SKM-1 treated with dmso at 0.1 percent for 144 hours (cell line): ENCODE measurements at regions not wholly inside any gene's neighbourhood (a gene's known extent, or its start where the extent isn't known, plus 50 kb on each side); places are given as distances from the start of the nearest gene placed in this dataset.

Experiments used
- DNase-seq: peaks from one replicate; lab custom pipeline; 2025; ENCODE audit not compliant: unreplicated experiment; lab: John Stamatoyannopoulos, UW

GRCh38 chr6:17047889-17048288 lies 54.0 kb upstream of the STMND1 start:
- DNase-seq: no peak

- DNase-seq: no peak
Observed at GRCh38 chr6:17045581-17046322, 56.1 kb upstream of the STMND1 start.

GRCh38 chr6:17043148-17043522 lies 58.7 kb upstream of the STMND1 start:
- no peak for DNase-seq

- no peak for DNase-seq
Observed at GRCh38 chr6:17042422-17043147, 59.3 kb upstream of the STMND1 start.

- DNase-seq: no peak
Observed at GRCh38 chr6:17039266-17039665, 62.6 kb upstream of the STMND1 start.

GRCh38 chr6:17038316-17038715 lies 63.5 kb upstream of the STMND1 start:
- no peak for DNase-seq

GRCh38 chr6:17036065-17036393 lies 65.8 kb upstream of the STMND1 start:
- no peak for DNase-seq

GRCh38 chr6:17035257-17036064 lies 66.4 kb upstream of the STMND1 start:
- DNase-seq: no peak

- DNase-seq: no peak
Observed at GRCh38 chr6:17033746-17034145, 68.1 kb upstream of the STMND1 start.

GRCh38 chr6:17032988-17033634 lies 68.7 kb upstream of the STMND1 start:
- no peak for DNase-seq

GRCh38 chr6:17032590-17032987 lies 69.3 kb upstream of the STMND1 start:
- DNase-seq: no peak

- DNase-seq: no peak
Observed at GRCh38 chr6:17031961-17032360, 69.9 kb upstream of the STMND1 start.

- DNase-seq: no peak
Observed at GRCh38 chr6:17027441-17027840, 74.4 kb upstream of the STMND1 start.

GRCh38 chr6:17022604-17023003 lies 79.2 kb upstream of the STMND1 start:
- DNase-seq: no peak

GRCh38 chr6:17021539-17021889 lies 80.3 kb upstream of the STMND1 start:
- no peak for DNase-seq

GRCh38 chr6:17020889-17021538 lies 80.8 kb upstream of the STMND1 start:
- DNase-seq: no peak

GRCh38 chr6:17018425-17018824 lies 83.4 kb upstream of the STMND1 start:
- DNase-seq: no peak

GRCh38 chr6:17017416-17017815 lies 84.4 kb upstream of the STMND1 start:
- no peak for DNase-seq

- no peak for DNase-seq
Observed at GRCh38 chr6:17015551-17016381, 86.1 kb upstream of the STMND1 start.

- no peak for DNase-seq
Observed at GRCh38 chr6:17015144-17015543, 86.7 kb upstream of the STMND1 start.
